GM13976 (cell line): ENCODE measurements at regions not wholly inside any gene's neighbourhood (a gene's known extent, or its start where the extent isn't known, plus 50 kb on each side); places are given as distances from the start of the nearest gene placed in this dataset.

Experiments
- DNase-seq: peaks from one replicate; pipeline ENCODE4 v3.0.0; 2012; ENCODE audit warnings: low spot score
- CTCF ChIP-seq: IDR thresholded peaks from 2 replicates; pipeline ENCODE4 v1.5.1; 2012; ENCODE audit warnings: borderline replicate concordance, mild to moderate bottlenecking; ENCODE audit not compliant: insufficient read depth; ENCODE audit errors: extremely low read depth, missing control alignments, control extremely low read depth
- in situ Hi-C: fragments of 300-500 bp; cut with MboI; formaldehyde crosslinking; loops from one replicate; pipeline ENCODE4 v1.12.0; 2022; ENCODE audit warnings: low sequenced_read_pairs, mixed read lengths, inconsistent platforms; ENCODE audit not compliant: unreplicated experiment

- no peak for DNase-seq
- no peak for TF ChIP-seq CTCF
- in situ Hi-C loops, result no loop called here
Measured at GRCh38 chr4:29948451-29948850, 771.7 kb upstream of the PCDH7 start.

- DNase-seq, result no peak
- in situ Hi-C loops, result no loop called here
- TF ChIP-seq CTCF, result no peak
Measured at GRCh38 chr4:29948858-29949257, 771.3 kb upstream of the PCDH7 start.

- in situ Hi-C loops, result no loop called here
Measured at GRCh38 chr4:29966386-29966785, 753.8 kb upstream of the PCDH7 start.

GRCh38 chr4:29970626-29971025, 749.5 kb upstream of the PCDH7 start:
- DNase-seq, result no peak

More at GRCh38 chr4:29966386-29966785, 753.8 kb upstream of the PCDH7 start:
- no peak for DNase-seq
- no peak for TF ChIP-seq CTCF

GRCh38 chr4:29972121-29972520, 748.0 kb upstream of the PCDH7 start:
- in situ Hi-C loops, result no loop called here
- no peak for DNase-seq
- no peak for TF ChIP-seq CTCF

More at GRCh38 chr4:29970626-29971025, 749.5 kb upstream of the PCDH7 start:
- no peak for TF ChIP-seq CTCF
- in situ Hi-C loops, result no loop called here

- in situ Hi-C loops, result no loop called here
Measured at GRCh38 chr4:29983890-29984289, 736.3 kb upstream of the PCDH7 start.

More at GRCh38 chr4:29983890-29984289, 736.3 kb upstream of the PCDH7 start:
- no peak for DNase-seq
- TF ChIP-seq CTCF, result no peak
